MV-4-11 (cell line): ENCODE measurements at regions not wholly inside any gene's neighbourhood (a gene's known extent, or its start where the extent isn't known, plus 50 kb on each side); places are given as distances from the start of the nearest gene placed in this dataset.

Experiments
- DNase-seq: peaks from one replicate; lab custom pipeline; 2025; lab: John Stamatoyannopoulos, UW

DNA sequence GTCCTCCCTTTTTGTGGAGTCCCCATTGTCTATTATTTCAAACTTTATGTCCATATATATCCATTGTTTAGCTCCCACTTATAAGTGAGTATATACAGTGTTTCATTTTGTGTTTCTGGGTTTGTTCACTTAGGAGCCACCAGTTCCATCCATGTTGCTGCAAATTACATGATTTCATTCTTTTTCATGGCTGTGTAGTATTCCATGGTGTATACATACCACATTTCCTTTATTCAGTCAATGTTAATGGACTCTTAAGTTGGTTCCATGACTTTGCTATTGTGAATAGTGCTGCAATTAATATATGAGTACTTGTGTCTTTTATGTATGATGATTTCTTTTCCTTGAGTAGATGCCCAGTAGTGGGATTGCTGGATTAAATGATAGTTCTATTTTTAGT, 329.1 kb downstream of the AR start:
- DNase-seq, result no peak

DNA sequence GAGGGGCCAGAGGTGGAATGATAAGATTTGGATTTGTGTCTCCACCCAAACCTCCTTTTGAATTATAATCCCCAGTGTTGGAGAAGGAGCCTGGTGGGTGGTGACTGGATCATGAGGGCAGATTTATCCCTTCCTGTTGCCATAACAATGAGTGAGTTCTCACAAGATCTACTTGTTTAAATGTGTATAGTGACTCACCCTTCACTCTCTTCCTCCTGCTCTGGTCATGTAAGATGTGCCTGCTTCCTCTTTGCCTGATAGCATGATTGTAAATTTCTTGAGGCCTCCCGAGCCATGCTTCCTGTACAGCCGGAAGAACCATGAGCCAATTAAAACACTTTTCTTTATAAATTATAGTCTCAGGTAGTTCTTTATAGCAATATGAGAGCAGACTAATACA, 348.6 kb downstream of the AR start:
- DNase-seq, result peak; percentile 73

DNA sequence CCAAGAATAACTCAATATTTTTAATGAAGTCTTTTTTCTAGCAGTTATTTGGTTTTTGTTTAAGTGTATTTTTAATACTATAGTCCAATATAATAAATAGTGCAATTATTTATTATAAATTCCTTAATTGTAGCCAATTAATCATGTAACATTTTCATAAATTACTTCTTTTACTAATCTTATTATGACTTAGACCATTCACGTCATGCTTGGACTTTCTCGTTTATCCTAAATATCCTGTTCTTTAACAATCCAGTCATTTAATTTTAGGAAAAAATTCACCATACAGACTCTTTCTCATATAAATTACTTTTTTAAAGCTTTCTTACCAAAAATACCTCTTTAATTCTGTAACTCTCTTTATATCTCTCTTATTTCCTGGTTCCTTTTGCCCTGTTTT, 350.1 kb downstream of the AR start:
- DNase-seq, result no peak

DNA sequence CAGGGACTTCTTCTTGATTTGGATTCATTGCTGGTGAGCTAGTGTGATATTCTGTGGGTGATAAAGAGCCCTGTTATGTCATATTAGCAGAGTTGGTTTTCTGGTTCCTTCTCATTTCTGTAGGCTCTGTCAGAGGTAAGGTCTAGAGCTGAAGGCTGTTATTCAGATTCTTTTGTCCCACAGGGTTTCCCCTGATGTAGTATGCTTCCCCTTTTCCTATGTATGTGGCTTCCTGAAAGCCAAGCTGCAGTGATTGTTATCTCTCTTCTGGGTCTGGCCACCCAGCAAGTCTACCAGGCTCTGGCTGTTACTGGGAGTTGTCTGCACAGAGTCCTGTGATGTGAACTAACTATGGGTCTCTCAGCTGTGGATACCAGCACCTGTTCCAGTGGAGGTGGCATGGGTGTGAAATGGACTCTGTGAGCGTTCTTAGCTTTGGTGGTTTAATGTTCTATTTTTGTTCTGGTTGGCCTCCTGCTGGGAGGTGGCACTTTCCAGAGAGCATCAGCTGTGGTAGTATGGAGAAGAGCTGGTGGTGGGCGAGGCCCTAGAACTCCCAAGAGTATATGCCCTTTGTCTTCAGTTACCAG, 373.7 kb downstream of the AR start:
- DNase-seq, result peak; percentile 27

DNA sequence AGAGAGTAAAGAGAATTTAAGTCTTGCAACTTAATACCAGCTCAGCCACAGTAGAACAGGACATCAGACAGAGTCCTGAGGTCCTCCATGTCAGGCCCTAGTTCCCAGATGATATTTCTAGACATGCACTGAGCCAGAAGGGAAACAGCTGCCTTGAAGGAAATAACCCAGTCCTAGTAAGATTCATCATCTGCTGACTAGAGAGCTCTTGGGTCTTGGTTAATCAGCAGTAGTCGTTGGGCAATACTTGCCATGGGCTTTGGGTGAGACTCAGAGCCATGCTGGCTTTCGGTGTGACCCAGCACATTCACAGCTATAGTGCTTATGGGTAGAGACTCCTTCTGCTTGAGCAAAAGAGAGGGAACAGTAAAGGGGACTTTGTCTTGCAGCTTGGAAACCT, 379.1 kb downstream of the AR start:
- peak; percentile 82 for DNase-seq

GRCh38 chrX:67939270-67939669, 395.4 kb downstream of the AR start:
- DNase-seq, result no peak

- no peak for DNase-seq
These were observed 405.4 kb downstream of the AR start for GRCh38 chrX:67949270-67949669.

DNA sequence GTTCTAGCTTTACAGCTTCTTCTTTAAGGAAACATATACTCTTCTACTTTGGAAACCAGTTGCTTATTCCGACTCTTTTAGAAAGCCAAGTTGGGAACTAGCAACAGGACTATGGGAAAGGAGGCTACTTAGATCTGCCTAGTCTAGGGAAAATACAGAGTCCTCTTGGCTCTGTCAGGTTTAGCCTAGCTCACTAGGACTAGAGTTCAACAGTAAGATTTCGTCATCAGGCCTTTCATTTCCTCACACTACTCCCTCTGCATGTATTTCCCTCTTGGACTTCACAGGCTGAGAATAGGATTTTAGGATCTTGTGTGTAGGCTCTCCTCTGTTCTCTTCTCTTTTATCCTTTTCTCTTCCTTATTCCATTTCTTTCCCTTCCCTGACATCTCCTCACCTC, 409.8 kb downstream of the AR start:
- DNase-seq, result peak; percentile 4

DNA sequence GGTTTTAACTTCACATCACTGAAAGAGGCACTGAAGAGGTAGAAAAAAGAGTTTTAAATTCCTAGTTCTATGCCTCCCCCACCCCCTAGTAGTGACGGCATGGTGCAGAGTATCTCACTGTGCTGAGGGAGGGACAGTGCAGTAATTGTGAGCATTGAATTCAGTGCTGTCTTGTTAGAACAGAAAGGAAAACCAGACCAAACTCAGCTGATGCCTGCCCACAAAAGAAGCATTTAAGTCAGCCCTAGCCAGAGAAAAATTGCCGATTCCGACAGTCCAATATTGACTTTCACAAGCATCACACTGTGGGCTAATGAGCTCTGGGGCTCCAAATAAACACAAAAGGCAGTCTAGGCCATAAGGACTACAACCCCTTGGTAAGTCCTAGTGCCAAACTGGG, 417.7 kb downstream of the AR start:
- DNase-seq, result no peak
